ENCODE measurements at regions not wholly inside any gene's neighbourhood (a gene's known extent, or its start where the extent isn't known, plus 50 kb on each side); places are given as distances from the start of the nearest gene placed in this dataset.

DNA sequence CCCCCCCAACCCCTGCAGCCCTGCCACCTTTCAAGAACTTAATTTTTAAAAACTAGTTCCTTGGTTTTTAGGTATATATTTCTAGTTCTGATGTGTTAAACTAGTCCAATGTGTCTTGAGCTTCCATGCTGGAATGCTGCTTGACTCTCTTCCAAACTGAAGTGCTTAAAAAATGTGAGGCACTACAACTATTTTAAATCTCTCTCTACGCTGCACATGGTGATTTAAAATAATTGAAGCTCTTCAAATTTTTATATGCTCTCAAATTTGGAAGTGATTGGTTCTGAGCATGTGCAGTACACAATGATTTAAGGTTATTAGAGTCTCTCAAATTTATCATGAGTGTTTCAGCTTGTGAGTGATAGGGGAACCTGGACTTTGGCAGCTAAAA is 192.6 kb upstream of the ZEB2 start:
- no peak for TF ChIP-seq MEIS1 (CRISPR knock-in tag; IDR thresholded peaks at IDR 0.05; ENCODE audit: borderline replicate concordance)
- TF ChIP-seq IKZF3 (tag by site-specific recombination; IDR thresholded peaks at IDR 0.05) = no peak
- TF ChIP-seq, protein P1, sequence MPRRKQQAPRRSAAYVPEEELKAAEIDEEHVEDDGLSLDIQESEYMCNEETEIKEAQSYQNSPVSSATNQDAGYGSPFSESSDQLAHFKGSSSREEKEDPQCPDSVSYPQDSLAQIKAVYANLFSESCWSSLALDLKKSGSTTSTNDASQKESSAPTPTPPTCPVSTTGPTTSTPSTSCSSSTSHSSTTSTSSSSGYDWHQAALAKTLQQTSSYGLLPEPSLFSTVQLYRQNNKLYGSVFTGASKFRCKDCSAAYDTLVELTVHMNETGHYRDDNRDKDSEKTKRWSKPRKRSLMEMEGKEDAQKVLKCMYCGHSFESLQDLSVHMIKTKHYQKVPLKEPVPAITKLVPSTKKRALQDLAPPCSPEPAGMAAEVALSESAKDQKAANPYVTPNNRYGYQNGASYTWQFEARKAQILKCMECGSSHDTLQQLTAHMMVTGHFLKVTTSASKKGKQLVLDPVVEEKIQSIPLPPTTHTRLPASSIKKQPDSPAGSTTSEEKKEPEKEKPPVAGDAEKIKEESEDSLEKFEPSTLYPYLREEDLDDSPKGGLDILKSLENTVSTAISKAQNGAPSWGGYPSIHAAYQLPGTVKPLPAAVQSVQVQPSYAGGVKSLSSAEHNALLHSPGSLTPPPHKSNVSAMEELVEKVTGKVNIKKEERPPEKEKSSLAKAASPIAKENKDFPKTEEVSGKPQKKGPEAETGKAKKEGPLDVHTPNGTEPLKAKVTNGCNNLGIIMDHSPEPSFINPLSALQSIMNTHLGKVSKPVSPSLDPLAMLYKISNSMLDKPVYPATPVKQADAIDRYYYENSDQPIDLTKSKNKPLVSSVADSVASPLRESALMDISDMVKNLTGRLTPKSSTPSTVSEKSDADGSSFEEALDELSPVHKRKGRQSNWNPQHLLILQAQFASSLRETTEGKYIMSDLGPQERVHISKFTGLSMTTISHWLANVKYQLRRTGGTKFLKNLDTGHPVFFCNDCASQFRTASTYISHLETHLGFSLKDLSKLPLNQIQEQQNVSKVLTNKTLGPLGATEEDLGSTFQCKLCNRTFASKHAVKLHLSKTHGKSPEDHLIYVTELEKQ (tag by site-specific recombination; IDR thresholded peaks at IDR 0.05; ENCODE audit: borderline replicate concordance) = no peak
- TF ChIP-seq ZNF169 (tag by site-specific recombination; IDR thresholded peaks at IDR 0.05) = no peak
- TF ChIP-seq ZSCAN16 (tag by site-specific recombination; IDR thresholded peaks at IDR 0.05) = no peak
- no peak for TF ChIP-seq FEZF1 (tag by site-specific recombination; IDR thresholded peaks at IDR 0.05)
- TF ChIP-seq ZNF610 (tag by site-specific recombination; IDR thresholded peaks at IDR 0.05; ENCODE audit: borderline replicate concordance) = no peak
- no peak for TF ChIP-seq ZNF785 (tag by site-specific recombination; IDR thresholded peaks at IDR 0.05)
- no peak for TF ChIP-seq ZNF335 (tag by site-specific recombination; conservative IDR thresholded peaks at IDR 0.05)
- TF ChIP-seq KLF7 (tag by site-specific recombination; IDR thresholded peaks at IDR 0.05; ENCODE audit: borderline replicate concordance) = no peak
- TF ChIP-seq ZNF558 (tag by site-specific recombination; IDR thresholded peaks at IDR 0.05) = no peak
- TF ChIP-seq ZNF266 (tag by site-specific recombination; IDR thresholded peaks at IDR 0.05; ENCODE audit: low read depth) = no peak
- TF ChIP-seq ZBTB1 (tag by site-specific recombination; IDR thresholded peaks at IDR 0.05) = no peak
- TF ChIP-seq, protein P2, sequence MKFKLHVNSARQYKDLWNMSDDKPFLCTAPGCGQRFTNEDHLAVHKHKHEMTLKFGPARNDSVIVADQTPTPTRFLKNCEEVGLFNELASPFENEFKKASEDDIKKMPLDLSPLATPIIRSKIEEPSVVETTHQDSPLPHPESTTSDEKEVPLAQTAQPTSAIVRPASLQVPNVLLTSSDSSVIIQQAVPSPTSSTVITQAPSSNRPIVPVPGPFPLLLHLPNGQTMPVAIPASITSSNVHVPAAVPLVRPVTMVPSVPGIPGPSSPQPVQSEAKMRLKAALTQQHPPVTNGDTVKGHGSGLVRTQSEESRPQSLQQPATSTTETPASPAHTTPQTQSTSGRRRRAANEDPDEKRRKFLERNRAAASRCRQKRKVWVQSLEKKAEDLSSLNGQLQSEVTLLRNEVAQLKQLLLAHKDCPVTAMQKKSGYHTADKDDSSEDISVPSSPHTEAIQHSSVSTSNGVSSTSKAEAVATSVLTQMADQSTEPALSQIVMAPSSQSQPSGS (tag by site-specific recombination; IDR thresholded peaks at IDR 0.05; ENCODE audit: low read depth) = no peak
- no peak for TF ChIP-seq ZNF341 (tag by site-specific recombination; IDR thresholded peaks at IDR 0.05; ENCODE audit: low read depth)
- no peak for TF ChIP-seq ZNF548 (tag by site-specific recombination; IDR thresholded peaks at IDR 0.05)
- no peak for TF ChIP-seq ZNF19 (tag by site-specific recombination; IDR thresholded peaks at IDR 0.05; ENCODE audit: low read depth)
- no peak for TF ChIP-seq ZBTB21 (tag by site-specific recombination; IDR thresholded peaks at IDR 0.05)
- CTCF ChIA-PET = no interaction called here
- no peaks in the 10 kb centered on the region for H3K9me3 ChIP-seq (ENCODE audit: control insufficient read depth, insufficient read depth, low read depth, low read length)
- no peaks in the 10 kb centered on the region for H3K36me3 ChIP-seq (ENCODE audit: control insufficient read depth in 2 of 2, insufficient read depth in 1 of 2, low read length in 2 of 2)
- POLR2A ChIA-PET = no interaction called here
- no peaks in the 10 kb centered on the region for H3K4me1 ChIP-seq (ENCODE audit: control insufficient read depth, insufficient read depth, low read length)
- H3K4me3 ChIP-seq (ENCODE audit: low read depth, low read length) = no peak overlapping the region
- no peak overlapping the region for H3K27ac ChIP-seq (ENCODE audit: extremely low read depth, low read depth, low read length)

DNA sequence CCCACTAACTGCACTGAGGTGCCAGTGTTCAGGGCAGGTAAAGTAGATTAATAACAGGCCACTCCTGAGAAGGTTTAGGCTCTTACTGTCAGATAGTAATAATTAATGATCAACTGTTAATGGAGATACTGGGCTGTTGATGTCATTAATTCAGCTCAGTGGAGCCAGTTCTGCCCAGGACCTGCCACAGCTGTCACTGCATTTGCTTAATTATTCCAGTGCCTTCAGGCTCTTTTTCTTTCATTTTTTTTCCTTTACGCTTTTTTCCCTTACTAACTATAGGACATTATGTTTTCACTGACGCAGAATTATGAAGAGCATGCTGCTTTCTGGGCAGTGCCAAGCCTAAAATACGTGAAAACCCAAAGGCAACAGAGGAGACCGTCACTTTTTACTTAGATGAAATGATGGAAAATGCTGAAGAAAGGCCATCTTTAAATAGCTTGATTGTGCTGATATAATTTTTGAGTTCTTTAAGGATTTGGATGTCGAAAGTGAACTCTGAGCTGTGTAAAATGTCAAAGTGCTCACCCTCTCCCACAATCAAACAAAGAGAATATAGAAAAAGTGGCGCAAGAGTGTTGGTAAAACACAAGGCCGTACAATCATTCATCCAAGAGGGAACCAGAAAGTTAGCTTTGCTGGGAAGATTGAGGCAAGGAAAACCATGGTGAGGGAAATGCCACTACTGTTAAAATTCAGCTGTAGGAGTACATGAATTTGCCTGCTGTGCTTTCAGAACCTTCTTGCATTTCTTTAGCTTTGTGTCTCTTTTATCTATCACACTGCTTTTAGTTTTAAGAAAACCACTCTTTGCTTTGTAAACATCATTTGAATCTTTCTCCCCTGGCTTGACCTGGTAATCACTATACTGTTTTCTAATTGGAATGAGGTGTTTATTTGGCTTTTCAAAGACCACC is 192.0 kb upstream of the ZEB2 start:
- TF ChIP-seq ZNF274 (IDR thresholded peaks at IDR 0.05; ENCODE audit: low read length) = no peak
- TF ChIP-seq ZNF274 (tag by site-specific recombination; IDR thresholded peaks at IDR 0.05; ENCODE audit: borderline replicate concordance) = no peak
- no peak for TF ChIP-seq MYNN (tag by site-specific recombination; IDR thresholded peaks at IDR 0.05; ENCODE audit: borderline replicate concordance)
- no peak for TF ChIP-seq ZNF837 (tag by site-specific recombination; IDR thresholded peaks at IDR 0.05)
- no peak for TF ChIP-seq ZNF48 (tag by site-specific recombination; IDR thresholded peaks at IDR 0.05)
- no peak for TF ChIP-seq GLIS2 (tag by site-specific recombination; IDR thresholded peaks at IDR 0.05)
- no peak for TF ChIP-seq ZBTB8A (tag by site-specific recombination; IDR thresholded peaks at IDR 0.05)
- H3K9me3 ChIP-seq (ENCODE audit: control insufficient read depth, insufficient read depth, low read depth, low read length) = no peaks in the 10 kb centered on the region
- ChIA-PET POLR2A (no interaction called here), CTCF (no interaction called here)
- no peaks in the 10 kb centered on the region for H3K36me3 ChIP-seq (ENCODE audit: control insufficient read depth in 2 of 2, insufficient read depth in 1 of 2, low read length in 2 of 2)
- no peak overlapping the region for H3K27ac ChIP-seq (ENCODE audit: extremely low read depth, low read depth, low read length)
- no peak overlapping the region for H3K4me3 ChIP-seq (ENCODE audit: low read depth, low read length)
- no peaks in the 10 kb centered on the region for H3K4me1 ChIP-seq (ENCODE audit: control insufficient read depth, insufficient read depth, low read length)

Data from HEK293 (cell line).